Stimulated activated CD8-positive, alpha-beta memory T cell treated with anti-CD3 and anti-CD28 coated beads, Interleukin-4, amount 100 ng/mL, for 1 hour (primary cell): ENCODE measurements at regions not wholly inside any gene's neighbourhood (a gene's known extent, or its start where the extent isn't known, plus 50 kb on each side); places are given as distances from the start of the nearest gene placed in this dataset.

Experiments
- DNase-seq, 2 donors: peaks; one replicate each; pipeline ENCODE4 v3.0.0-alpha.2; 2020; ENCODE audit warnings: low read depth in 2 of 2, low spot score in 1 of 2

DNA sequence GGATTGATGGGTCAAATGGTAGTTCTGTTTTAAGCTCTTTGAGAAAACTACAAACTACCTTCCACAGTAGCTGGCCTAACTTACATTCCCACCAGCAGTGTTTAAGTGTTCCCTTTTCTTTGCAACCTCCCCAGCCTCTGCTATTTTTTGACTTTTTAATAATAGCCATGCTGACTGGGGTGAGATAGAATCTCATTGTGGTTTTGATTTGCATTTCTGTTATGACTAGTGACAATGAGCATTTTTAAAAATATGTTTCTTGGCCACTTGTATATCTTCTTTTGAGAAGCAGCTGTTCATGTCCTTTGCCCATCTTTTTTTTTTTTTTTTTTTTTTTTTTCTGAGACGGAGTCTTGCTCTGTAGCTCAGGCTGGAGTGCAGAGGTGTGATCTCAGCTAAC lies 155.2 kb upstream of the BMPER start:
- no peak for DNase-seq

DNA sequence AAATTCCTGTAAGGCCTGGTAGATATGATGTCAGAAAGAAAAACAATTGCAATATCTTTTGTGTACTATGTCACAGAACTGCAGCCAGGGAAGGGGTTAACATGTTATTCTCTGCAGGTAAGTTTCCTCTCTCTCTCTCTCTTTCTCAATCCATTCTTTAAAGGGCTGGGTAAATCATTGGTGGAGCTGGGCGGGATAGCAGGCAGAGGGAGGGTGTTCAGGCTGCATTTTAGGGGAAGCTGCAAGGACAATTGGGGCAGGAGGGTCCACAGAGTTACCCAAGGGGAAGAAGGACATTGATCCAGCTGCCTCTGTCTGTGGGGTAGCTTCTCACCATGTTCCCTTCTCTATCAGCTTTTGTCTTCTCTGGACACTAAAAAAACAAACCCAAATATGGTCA lies 153.9 kb upstream of the BMPER start:
- no peak for DNase-seq

DNA sequence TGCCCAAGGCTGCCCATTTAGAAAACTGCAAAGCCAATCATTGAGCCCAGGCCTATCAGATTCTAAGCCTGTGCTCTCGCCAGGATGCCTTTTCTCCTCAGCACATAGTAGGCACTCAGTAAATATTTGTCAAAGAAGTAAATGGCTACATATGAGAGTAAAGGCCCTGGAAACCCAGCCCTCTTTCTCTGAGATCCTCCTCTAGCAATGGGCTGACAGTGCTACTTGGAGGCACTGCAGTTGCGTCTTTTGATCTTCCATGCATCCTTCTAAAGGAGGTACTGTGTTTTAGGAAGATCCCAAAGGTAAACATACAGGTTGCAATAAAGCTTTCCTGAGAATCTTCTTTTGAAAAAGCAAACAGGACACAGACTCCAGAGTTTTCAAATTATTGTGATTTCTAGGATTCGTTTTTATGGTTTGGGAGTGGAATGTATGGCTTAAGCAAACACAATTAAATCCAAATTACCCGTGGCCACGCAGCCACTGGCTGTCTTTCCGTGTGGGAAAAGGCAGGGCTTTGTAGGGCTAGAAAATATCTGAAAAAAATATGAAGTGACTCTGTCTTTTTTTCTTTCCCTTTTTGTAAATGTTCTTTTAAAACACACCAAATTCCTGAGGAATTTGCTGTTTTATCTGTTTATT lies 151.3 kb upstream of the BMPER start:
- no peak for DNase-seq

DNA sequence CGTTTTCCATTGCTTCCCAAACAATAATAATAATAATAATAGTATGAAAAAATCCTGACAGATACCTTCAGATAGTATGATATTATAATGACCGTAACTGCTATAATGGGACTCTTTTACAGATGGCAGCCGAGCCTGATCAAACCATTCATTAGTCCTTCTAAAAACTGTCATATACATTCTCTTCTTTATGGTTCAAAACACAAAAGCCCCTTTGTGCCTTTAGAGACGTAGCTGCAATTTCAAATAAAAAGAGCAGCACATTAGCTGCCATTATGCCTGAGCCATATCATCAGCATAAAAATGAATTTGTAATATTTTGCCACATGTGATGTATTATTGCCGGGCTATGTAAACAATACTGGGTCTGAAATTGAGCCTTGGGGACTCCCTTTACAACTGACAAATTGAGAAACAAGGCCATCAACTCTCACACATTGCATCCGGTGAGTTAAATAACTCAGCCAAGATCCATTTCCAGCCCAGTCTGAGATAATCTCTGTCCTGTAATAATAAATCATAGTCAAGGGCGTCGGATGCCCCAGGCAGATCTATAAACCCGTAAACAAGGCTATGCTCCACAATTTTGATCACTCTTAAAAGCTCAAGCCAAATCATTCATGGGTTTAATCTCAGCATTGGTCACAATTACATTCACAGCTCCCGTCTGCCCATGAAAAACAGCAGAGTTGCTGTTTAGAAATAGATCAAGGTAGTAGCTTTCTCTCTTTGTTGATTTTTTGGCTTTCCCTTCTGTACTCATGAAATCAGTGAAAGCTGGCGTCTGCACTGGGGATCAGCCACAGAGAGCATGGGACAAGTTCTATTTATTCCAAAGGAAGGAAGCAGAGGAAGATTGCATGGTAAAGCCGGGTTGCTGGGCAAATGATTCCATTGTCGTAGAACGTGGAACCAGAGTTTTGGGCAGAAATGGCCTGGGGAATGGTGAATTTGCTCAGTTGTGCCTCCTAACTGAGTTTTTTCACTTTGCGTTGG lies 150.1 kb upstream of the BMPER start:
- no peak for DNase-seq

DNA sequence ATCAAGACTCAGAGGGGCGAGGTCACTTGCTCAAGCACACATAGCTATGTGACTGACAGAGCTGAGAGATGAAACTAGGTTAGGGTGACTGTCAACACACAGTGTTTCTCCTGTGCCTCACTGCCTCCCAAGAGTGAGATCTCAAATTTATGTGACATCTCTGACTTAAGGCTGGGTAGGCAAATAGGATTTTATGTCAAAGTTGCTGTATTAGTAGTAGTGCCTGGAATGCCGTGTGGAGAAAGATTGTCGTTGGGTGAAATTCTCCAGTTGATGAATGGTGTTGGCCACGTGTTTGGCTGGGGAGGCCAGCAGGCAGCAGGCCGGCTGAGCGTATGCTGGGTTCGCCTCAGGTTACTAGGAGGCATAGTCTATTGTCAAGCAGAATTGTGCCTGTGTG lies 148.3 kb upstream of the BMPER start:
- DNase-seq = no peak

DNA sequence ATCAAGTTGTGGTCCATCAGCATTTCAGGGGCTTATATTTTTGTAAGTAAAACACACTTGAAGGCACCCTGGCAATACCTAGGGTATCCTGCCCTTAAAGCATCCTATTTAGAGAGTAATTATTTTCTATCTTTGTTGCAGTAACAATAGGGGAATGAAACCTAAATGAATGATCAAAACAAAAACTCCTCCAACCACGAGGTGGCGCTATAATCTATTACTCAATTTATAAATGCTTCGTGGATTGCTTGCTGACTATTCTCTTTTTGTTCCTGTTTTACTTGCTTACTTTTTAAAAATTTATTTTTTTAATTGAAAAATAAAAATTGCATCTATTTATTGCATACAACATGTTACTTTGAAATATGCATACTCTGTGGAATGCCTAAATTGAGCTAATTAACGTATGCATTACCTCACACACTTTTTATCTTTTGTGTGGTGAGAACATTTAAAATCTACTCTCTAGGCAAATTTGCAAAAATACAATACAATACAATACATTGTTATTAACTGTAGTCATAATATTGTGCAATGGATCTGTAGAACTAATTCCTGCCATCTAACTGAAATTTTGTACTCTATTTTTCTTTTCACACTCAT lies 147.7 kb upstream of the BMPER start:
- DNase-seq = no peak

DNA sequence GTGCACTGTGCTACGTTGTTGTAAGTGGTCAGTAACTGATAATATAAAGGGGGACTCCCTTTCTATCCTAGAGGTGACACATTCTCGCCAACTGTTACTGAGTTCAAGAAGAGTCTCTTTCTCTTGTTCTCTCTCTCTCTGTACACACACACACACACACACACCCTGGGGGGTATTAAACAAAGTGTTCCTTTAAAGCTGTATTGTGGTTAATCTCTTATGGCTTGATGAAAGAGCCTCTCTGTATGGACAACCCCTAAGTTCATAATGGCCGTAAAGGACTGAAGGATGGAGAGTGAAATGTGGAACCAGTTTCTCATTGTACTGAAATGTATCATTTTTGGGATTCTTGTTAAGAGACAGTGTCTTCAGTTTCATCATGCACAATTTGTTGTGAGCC lies 145.2 kb upstream of the BMPER start:
- no peak for DNase-seq

DNA sequence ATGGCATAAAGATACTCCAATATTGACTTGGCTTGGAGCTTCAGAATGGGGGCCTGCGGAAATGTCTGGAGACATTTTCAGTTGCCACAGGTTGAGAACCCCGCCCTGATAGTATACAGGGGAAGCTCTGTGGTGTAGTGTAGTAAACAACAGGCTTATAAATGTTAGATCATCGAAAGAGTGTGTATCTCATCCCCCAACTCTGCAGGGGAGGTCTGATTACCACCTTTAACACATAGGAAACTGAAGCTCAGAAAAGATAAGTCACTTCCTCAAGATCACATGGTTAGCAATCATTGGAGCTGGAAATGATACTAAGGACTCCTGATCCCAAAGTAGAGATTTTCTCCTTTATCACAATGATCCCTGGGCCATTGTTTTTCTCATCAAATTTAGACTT lies 144.5 kb upstream of the BMPER start:
- DNase-seq = no peak

DNA sequence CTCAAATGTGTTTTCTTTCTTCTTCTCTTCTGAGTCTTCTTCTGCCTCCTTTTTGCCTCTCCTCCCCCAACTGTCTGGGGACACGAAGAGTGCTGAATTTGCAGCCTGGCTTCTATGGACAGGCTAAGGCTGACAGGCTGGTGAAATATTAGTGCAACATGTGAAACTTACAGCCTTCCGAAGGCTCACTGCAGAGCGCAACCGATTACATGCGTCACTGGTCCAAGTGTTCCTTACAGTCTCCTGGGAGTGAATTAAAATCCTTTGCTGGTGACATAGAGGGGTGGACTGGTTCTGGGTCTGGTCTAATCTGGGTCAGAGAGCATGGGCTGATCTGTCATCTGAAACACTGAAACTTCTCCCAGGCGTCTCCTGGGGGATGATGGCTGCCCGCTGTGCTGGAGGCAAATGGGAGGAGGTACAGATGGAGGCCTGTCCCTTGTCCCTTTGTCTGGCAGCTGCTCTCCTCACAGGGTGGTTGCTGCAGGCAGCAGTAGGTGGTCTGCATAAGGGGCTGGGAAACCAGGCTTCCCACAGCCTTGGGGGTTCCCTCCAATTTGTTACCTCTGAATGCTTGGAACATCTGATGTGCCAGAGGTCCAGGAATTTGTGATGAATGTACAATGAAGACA lies 143.8 kb upstream of the BMPER start:
- DNase-seq = no peak

DNA sequence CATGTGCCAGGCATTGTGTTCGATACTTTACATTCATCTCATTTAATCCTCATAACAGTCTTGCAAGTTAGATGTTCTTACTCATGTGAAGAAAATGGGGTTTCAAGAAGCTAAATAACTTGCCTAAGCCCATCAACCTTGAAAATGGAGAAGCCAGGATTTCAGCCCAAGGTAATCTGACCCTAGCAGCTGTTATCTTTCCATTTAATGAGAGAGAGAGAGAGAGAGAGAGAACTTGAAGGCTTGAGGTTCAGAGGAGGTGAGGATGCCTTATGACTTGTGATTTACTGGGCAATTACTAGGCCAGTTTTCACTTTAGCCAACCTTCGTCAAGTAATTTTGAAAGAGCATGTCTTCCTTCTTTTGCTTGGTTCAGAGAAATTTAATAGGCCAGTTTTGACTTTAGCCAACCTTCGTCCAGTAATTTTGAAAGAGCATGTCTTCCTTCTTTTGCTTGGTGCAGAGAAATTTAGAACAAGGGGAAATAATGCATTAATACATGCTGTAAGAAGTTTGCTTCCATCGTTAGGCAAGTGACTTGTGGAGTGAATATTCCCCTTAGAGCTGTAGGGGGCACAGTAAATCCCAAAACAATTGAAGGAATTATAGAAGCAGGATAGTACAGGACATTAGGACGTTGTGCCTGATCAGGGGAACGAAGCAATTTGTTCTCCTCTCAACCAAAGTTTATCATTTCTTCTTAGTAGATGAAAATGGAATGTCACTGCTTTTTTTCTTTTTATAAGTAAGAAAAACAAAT lies 143.0 kb upstream of the BMPER start:
- no peak for DNase-seq

DNA sequence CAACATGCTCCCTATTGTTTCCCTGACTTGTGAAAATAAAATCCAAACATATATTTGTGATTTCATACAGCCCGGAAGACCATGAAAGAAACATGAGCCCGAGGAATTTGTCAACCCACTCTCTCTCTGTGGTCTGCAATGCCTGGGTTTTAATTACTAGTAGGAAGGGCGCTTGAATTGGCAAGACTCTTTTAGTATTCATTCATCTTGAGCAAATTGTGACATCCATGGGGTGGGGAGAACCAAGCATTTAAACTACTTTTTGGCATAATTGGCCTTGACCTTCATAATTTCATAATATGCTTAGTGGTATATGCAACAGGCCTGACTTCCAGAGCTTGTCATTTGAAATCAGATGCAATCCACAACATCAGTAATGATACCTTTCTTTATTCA lies 142.4 kb upstream of the BMPER start:
- no peak for DNase-seq

DNA sequence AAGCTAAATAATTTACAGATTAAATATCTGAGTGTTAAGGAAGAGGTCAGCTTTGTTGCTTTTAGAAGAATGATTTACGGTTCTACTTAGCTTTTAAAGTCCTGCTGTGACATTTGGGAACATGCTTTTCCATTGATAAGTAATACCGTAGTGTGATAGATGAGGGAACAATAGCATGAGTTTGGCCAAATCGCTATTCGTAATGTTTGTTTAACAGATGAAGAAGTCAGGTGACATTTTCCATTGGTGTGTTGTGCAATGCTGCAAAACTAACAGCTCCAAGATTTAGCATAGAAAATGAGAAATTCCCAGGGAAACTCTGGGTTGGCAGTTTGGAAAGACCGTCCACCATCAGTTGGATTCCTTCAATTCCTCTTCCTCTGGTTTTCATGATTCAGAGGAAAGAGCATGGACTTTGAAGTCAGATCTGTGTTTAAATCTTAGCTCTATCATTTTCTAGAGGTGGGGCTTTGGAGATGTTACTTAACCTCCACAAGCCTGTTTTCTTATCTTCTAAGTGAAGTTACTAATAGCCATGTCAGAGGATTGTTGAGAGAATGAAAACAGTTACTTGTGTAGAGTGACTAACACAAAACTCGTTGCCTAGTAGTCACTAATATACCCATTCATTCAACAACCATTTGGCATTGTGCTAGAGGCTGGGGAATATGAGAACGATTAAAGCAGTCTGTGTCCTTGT lies 140.4 kb upstream of the BMPER start:
- no peak for DNase-seq

DNA sequence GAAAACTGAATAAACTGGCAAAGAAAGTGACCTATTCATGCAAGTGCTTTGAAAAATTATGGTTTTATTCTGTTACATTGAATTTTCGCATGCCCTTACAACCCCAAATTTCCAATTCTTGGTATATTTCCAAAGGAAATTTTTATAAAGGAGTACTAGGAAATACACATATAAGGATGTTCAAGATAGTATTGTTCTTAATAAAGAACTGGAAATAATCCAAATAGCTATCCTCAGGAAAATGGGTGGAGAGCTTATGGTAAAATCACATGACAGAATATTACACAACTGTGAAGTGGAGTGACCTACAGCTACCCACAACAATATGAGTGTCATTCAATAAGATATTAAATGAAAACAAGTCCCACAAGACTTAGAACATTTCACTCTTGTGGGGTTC lies 138.9 kb upstream of the BMPER start:
- DNase-seq = no peak

DNA sequence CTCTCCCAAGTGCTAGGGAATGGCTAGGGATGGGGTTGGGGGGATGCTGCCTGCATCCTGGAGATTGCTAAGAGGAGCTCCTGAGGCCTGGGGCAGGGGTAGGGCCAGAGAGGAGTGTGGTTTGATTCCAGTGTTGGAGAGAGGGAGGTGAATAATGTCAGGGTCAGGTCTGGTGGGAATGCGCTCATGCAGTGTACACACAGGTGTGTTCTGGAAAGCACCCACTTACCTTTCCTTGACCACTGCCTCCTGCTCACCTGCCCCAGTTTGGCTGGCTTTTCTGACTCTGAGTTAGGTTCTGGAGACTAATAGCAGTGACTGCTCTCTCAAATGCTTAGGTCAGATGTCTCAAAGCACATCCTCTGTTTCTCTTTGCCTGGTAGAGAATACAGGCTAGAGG lies 135.4 kb upstream of the BMPER start:
- DNase-seq = no peak

DNA sequence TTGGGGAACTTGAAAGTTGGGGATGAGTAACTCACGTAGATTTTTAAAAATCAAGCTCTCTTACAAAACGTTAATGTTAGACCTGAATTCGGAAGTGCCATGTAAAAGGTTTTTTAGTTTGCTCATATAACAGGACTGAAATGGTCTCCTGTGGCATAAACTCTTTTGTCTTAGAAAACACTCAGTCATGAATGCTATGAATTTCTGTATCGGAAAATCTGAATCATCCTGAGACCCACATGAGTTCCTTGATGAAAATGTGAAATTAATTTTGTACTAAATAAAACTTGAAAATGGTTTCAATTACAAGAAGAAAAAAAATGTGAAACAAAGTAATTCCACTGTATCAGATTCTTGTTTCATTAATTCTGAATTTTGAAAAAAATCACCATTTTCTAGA lies 134.8 kb upstream of the BMPER start:
- DNase-seq = no peak

DNA sequence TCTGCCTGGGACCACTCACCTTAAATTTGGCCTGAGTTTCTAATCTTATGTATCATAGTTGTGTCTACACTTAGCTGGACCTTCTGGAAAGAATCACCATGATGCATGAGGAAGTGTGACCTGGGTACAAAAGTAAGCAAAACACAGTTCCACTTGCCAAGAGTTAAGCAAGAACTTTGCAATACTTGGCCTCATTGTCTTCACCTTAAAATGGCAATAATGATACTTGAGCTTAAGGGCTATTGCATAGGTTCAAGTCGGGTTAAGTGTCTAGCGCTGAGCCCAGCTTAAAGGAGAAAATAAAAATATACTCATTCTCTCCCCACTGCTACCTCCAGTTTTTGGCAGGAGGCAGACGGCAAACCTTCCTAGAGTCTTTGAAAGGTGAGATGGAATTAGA lies 133.9 kb upstream of the BMPER start:
- no peak for DNase-seq

DNA sequence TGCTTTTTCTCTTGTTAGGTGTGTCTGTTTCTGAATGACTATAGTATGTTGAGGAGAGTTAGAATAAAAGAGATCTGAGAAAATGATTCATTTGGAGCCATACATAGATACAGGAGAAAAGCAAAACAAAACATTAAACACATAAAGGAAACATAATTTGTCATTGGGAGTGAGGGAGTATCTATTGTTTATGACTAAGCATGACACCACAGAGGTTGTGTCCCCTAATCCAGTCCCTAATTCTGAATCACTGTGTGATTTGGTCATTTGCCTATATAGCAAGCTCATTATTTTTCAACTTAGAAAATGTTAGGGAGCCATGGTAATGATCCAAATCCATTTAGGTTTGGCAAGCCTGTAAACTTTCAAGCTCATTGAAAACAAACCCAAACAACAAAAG lies 132.3 kb upstream of the BMPER start:
- DNase-seq = no peak

DNA sequence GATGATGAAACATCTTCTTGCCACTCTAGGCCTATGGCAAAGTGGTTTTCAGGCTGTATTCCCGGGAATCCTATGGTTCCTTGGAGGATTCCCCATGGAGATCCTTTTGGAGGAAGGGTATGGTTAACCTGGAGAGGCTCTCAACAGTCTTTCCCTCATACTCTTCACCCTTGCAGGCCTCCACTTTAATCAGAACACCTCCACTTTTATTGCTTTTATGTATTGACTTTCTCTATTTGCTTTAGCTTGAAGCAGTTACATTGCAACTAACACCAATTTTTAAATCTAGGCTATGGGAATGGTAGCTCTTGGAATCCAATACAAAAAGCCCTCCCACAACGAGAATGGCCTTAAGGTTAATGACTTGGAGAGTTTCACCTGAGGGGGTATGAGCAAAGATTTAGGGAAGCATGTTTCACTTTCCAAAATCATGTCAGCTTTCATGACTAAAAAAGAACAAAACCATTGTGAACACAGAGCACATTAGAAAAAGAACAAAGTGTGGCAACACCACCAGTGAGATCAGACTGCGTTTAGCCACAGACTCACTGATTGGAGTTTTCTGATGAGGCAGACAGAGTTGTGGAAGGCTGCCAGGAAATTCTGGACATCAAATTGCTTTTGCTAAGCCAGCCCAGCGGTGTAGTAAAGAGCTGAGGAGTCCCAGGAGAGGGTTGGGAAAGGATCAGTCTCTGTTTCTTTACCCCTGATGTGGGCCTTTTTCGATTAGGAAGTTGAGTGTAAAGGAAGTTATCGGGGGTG lies 130.4 kb upstream of the BMPER start:
- no peak for DNase-seq

DNA sequence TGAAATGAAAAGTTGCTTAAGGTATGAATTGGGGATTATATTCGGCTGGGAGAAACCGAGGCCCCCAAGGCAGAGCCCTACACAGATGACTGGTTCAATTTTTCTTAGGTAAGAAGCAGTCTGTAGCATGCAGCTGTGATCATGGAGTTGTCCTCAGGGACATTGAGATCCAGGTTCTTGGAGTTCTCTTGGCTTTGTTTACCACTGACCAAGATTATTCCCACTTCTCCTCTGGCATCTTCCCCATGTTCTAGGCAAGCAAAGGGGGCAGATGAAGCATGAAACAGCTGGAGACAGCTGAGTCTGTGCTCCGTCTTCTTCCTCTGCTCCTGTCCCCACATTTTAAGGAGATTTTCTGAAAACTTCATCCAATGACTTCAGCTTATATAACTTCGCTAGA lies 129.5 kb upstream of the BMPER start:
- no peak for DNase-seq

DNA sequence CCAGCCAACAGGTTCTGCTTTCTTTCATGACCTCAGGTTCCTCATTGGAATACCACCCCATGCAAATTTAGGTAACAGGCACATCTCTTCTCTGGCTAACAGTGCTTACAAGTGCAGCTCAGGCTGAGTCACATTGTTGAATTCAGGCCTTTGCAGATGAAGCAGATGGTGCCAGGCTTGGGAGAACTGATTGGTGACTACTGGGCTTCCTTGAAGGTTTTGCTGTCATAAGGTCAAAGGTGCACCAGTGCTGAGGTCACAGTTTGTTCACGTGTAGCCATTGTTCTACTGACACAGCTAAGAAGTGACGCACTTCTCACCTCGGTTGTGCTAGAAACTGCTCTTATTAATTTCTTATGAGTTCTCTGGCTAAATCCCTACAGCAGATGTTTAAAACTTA lies 128.6 kb upstream of the BMPER start:
- no peak for DNase-seq
